ENCODE measurements at regions not wholly inside any gene's neighbourhood (a gene's known extent, or its start where the extent isn't known, plus 50 kb on each side); places are given as distances from the start of the nearest gene placed in this dataset.
"Not testable (repeated sequence)": the region's sequence is repeated elsewhere in the genome, so short reads cannot be mapped to it uniquely, and the experiment has no call there.

- DNase-seq, result no peak
Observed at GRCh38 chr4:107388736-107389274, 331.2 kb downstream of the PAPSS1 start.

- no peak for DNase-seq
Observed at GRCh38 chr4:107380836-107381438, 339.1 kb downstream of the PAPSS1 start.

GRCh38 chr4:107380190-107380589 is 339.8 kb downstream of the PAPSS1 start:
- DNase-seq, result no peak

- no peak for DNase-seq
Observed at GRCh38 chr4:107379054-107379869, 340.8 kb downstream of the PAPSS1 start.

- no peak for DNase-seq
Observed at GRCh38 chr4:107376293-107376692, 340.2 kb upstream of the DKK2 start.

- no peak for DNase-seq
Observed at GRCh38 chr4:107366900-107367299, 330.8 kb upstream of the DKK2 start.

- DNase-seq, result no peak
Observed at GRCh38 chr4:107366016-107366735, 330.1 kb upstream of the DKK2 start.

- no peak for DNase-seq
Observed at GRCh38 chr4:107363125-107363524, 327.0 kb upstream of the DKK2 start.

GRCh38 chr4:107359208-107359607 is 323.1 kb upstream of the DKK2 start:
- no peak for DNase-seq

- peak in 1 of 2 donors; percentile 19 for DNase-seq
Observed at GRCh38 chr4:107354304-107354703, 318.2 kb upstream of the DKK2 start.

GRCh38 chr4:107351196-107351595 is 315.1 kb upstream of the DKK2 start:
- DNase-seq, result no peak

- no peak for DNase-seq
Observed at GRCh38 chr4:107349732-107350131, 313.6 kb upstream of the DKK2 start.

- no peak for DNase-seq
Observed at GRCh38 chr4:107349266-107349665, 313.2 kb upstream of the DKK2 start.

GRCh38 chr4:107348188-107349050 is 312.3 kb upstream of the DKK2 start:
- no peak for DNase-seq

- no peak for DNase-seq
Observed at GRCh38 chr4:107333518-107333917, 297.4 kb upstream of the DKK2 start.

GRCh38 chr4:107332656-107333055 is 296.5 kb upstream of the DKK2 start:
- DNase-seq, result not testable (repeated sequence)

- no peak for DNase-seq
Observed at GRCh38 chr4:107330916-107331315, 294.8 kb upstream of the DKK2 start.

GRCh38 chr4:107319386-107319785 is 283.3 kb upstream of the DKK2 start:
- no peak for DNase-seq

GRCh38 chr4:107318078-107318477 is 282.0 kb upstream of the DKK2 start:
- DNase-seq, result no peak

GRCh38 chr4:107317611-107318010 is 281.5 kb upstream of the DKK2 start:
- no peak for DNase-seq

- no peak for DNase-seq
Observed at GRCh38 chr4:107315584-107315983, 279.5 kb upstream of the DKK2 start.

- no peak for DNase-seq
Observed at GRCh38 chr4:107314156-107314555, 278.0 kb upstream of the DKK2 start.

GRCh38 chr4:107312366-107312765 is 276.3 kb upstream of the DKK2 start:
- no peak for DNase-seq
